ENCODE measurements at regions not wholly inside any gene's neighbourhood (a gene's known extent, or its start where the extent isn't known, plus 50 kb on each side); places are given as distances from the start of the nearest gene placed in this dataset.

DNA sequence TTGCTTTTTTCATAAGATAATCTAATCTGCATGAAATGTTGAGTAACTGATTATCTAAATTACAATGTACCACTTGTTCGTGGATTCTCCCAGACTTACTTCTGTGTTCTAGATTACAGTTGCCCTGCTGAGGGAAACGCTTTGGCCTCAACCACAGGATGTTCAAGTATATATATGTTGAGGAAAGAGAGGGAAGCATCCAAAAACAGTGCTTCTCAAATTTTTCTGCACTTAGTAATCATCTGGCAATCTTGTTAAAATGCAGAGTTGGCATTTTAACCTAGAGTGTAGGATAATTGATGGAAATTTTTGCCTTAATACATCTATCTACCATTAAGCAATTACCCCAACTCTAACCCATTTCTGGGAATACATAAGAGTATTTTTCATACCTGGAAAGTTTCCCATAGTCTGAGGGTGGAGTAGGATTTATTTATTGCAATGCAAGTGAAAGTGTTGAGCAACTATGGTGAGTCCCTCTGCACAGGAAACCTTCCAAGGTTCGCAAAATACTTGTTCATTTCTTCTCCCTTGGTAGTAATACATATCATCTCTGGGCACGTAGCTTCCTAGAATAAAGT is 59.6 kb upstream of the C1GALT1 start:
- DNase-seq, result no peak

DNA sequence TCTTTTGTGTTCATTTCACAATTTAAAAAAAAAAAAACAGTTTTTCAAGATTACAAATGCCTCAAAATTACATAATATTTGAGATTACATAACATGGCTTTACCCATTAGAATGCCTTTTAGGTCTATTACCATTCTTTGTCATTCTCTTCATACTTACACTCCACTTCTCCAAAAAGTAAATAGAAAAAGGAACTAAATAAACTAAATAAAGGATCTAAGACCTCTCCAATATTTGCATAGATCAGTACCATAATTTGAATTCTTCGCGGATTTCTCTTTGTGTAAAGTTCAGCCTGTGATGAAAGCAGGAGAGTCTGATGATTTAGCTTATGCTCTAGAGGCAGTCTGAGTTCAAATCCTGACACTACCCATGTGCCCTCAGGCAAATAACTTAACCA is 56.4 kb upstream of the C1GALT1 start:
- DNase-seq, result no peak

DNA sequence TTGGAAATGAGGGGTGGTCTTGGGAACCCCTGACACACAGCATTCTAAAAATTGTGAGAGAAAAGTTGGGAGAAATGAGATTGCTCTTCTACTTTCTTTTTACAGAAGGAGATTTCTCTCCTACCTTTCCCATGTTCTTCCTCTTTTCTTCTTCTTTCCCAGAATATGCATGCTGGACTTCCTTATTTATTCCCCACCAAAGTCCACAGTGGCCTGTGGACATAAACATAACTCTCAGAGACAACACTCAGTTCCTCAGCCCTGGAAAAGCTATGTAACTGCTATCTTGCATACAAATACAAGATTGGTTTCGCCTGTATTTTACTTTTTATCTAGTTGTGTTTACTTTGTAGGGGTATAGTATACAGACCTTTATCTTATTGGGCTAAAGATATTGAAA is 54.6 kb upstream of the C1GALT1 start:
- DNase-seq, result no peak

DNA sequence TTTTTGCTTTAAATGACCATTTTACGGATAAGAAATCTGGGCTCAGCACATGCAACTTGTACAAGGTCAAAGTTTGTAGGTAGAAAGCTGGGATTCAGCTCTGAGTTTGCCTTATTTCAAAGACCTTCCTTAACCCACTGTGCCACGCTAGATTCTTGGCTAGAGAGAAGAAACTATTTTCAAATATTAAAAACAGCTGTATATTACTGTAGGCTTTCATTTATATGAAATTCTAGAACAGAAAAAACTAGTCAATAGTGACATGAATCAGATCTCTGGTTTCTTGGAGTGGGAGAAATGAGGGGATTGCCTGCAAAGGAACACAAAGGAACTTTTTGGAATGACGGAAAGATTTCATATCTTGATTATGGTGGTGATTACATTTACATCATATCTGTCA is 53.0 kb upstream of the C1GALT1 start:
- no peak for DNase-seq

DNA sequence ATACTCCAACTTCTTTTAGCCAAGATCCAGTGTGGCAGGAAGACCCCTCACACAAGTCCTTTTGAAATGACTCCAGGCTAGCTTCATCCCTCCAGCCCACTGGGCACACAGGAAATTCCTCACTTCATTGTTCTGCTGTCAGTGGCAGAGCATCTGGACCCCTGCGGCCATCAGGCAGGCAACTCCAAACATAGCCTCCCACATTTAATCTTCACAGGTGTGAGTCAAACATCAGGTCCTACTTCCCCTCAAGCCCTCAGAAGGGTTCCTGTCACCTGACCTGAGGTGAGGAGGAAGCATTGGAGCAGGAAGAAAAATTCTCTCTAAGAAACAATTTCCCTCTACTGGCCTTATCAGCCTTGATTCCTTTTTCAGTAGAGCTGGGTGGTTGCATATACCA is 51.1 kb upstream of the C1GALT1 start:
- no peak for DNase-seq

Data from DMS153 (cell line).